Tibial nerve (tissue), 4 donors: ENCODE measurements at regions not wholly inside any gene's neighbourhood (a gene's known extent, or its start where the extent isn't known, plus 50 kb on each side); places are given as distances from the start of the nearest gene placed in this dataset.

Source experiments
- DNase-seq, 2 donors: peaks; one replicate each; pipeline ENCODE4 v3.0.0-alpha.2; 2019; ENCODE audit warnings: low spot score in 2 of 2
- H3K27ac ChIP-seq, 4 donors: fragments of 200-600 bp; sonication (generic) in 3 of 4; one replicate each; pipeline ENCODE4 v1.5.1; 2017 to 2019; ENCODE audit warnings: mild to moderate bottlenecking in 1 of 4
- H3K27me3 ChIP-seq, 2 donors: fragments of 200-600 bp; sonication (generic) in 1 of 2; one replicate each; pipeline versions ENCODE4 v1.5.1 to v1.6.0; 2017 to 2019
- H3K36me3 ChIP-seq, 3 donors: fragments of 200-600 bp; sonication (generic); one replicate each; pipeline ENCODE4 v1.5.1; 2018 to 2019
- H3K4me1 ChIP-seq, 4 donors: fragments of 200-600 bp; sonication (generic) in 3 of 4; one replicate each; pipeline ENCODE4 v1.5.1; 2017 to 2019
- H3K4me3 ChIP-seq, 4 donors: fragments of 200-600 bp; sonication (generic) in 3 of 4; one replicate each; pipeline ENCODE4 v1.5.1; 2017 to 2019; ENCODE audit warnings: mild to moderate bottlenecking in 1 of 4, moderate library complexity in 1 of 4
- H3K9me3 ChIP-seq, 4 donors: fragments of 200-600 bp; sonication (generic) in 3 of 4; one replicate each; pipeline ENCODE4 v1.5.1; 2017 to 2019
- EP300 ChIP-seq, 2 donors: sonication (generic); formaldehyde crosslinking; IDR thresholded peaks; one replicate each; pipeline ENCODE4 v1.6.1; 2017; ENCODE audit warnings: antibody characterized with exemption in 2 of 2, mild to moderate bottlenecking in 1 of 2
- POLR2A ChIP-seq, 2 donors: fragments of 450-650 bp; IDR thresholded peaks; one replicate each; pipeline ENCODE4 v1.6.1; 2017; ENCODE audit warnings: antibody characterized with exemption in 2 of 2, mild to moderate bottlenecking in 2 of 2, moderate library complexity in 2 of 2
- WGBS, 2 donors: methylation state at CpG; one replicate each; pipeline ENCODE4 v1.1.5; 2018; 5-methylcytosine and 5-hydroxymethylcytosine counted together
- TF ChIP-seq, protein P1 (sequence below), 5 experiments: fragments of 200-600 bp in 3 of 5; fragments of 450-650 bp in 2 of 5; sonication (generic) in 3 of 5; IDR thresholded peaks; one replicate each; pipeline ENCODE4 v1.5.1; 2016 to 2019; ENCODE audit warnings: antibody characterized with exemption in 5 of 5, mild to moderate bottlenecking in 3 of 5, moderate library complexity in 2 of 5

DNA sequence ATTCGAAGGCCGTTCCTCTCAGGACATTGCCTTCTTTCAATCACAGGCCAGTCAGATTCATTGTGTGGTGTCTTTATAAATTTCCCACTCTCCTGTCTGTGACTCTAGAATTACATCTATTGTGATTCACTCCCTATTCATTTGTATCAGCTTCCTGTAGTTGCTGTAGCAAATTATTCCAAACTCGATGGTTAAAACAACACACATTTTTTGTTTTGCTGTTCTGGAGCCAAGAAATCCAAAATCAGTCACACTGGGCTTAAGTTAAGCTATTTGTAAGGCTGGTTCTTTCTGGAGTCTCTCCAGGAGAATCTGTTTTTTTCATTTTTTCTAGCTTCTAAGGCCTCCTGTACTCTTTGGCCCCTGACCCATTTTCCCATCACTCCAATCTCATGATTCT is 1487.0 kb upstream of the SLC10A2 start:
- TF ChIP-seq EP300 (IDR thresholded peaks at IDR 0.05) (no peak), POLR2A (IDR thresholded peaks at IDR 0.05) (no peak)
- TF ChIP-seq, protein P1, sequence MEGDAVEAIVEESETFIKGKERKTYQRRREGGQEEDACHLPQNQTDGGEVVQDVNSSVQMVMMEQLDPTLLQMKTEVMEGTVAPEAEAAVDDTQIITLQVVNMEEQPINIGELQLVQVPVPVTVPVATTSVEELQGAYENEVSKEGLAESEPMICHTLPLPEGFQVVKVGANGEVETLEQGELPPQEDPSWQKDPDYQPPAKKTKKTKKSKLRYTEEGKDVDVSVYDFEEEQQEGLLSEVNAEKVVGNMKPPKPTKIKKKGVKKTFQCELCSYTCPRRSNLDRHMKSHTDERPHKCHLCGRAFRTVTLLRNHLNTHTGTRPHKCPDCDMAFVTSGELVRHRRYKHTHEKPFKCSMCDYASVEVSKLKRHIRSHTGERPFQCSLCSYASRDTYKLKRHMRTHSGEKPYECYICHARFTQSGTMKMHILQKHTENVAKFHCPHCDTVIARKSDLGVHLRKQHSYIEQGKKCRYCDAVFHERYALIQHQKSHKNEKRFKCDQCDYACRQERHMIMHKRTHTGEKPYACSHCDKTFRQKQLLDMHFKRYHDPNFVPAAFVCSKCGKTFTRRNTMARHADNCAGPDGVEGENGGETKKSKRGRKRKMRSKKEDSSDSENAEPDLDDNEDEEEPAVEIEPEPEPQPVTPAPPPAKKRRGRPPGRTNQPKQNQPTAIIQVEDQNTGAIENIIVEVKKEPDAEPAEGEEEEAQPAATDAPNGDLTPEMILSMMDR (IDR thresholded peaks at IDR 0.05), result no peak
- WGBS, 2 donors, result 50 to 55% methylated on average over 3 of the region's 3 CpGs
- Histone ChIP-seq H3K36me3 (no peaks in the 10 kb centered on the region), H3K27ac (no peak overlapping the region), H3K27me3 (no peaks in the 10 kb centered on the region), H3K9me3 (no peaks in the 10 kb centered on the region), H3K4me3 (no peak overlapping the region), H3K4me1 (no peaks in the 10 kb centered on the region)
- DNase-seq, result no peak

GRCh38 chr13:104534847-104535246 is 1468.6 kb upstream of the SLC10A2 start:
- Histone ChIP-seq H3K36me3 (no peaks in the 10 kb centered on the region), H3K9me3 (no peaks in the 10 kb centered on the region), H3K27ac (no peak overlapping the region), H3K4me1 (no peaks in the 10 kb centered on the region), H3K4me3 (no peak overlapping the region), H3K27me3 (no peaks in the 10 kb centered on the region)
- TF ChIP-seq, protein P1 (IDR thresholded peaks at IDR 0.05), result no peak
- no peak for TF ChIP-seq EP300 (IDR thresholded peaks at IDR 0.05)
- no peak for DNase-seq
- WGBS, 2 donors, result 91 to 93% methylated on average over 10 of the region's 10 CpGs

- no peaks in the 10 kb centered on the region for H3K4me1 ChIP-seq
- H3K9me3 ChIP-seq, result no peaks in the 10 kb centered on the region
- TF ChIP-seq, protein P1 (IDR thresholded peaks at IDR 0.05), result no peak
- no peak for TF ChIP-seq EP300 (IDR thresholded peaks at IDR 0.05)
- TF ChIP-seq POLR2A (IDR thresholded peaks at IDR 0.05), result no peak
- H3K36me3 ChIP-seq, result no peaks in the 10 kb centered on the region
- no peak for DNase-seq
- H3K4me3 ChIP-seq, result no peak overlapping the region
- no peak overlapping the region for H3K27ac ChIP-seq
- H3K27me3 ChIP-seq, result no peaks in the 10 kb centered on the region
Observed at GRCh38 chr13:104532132-104532531, 1465.9 kb upstream of the SLC10A2 start.

GRCh38 chr13:104530741-104531140 is 1464.5 kb upstream of the SLC10A2 start:
- no peak for TF ChIP-seq EP300 (IDR thresholded peaks at IDR 0.05)
- no peak for TF ChIP-seq POLR2A (IDR thresholded peaks at IDR 0.05)
- TF ChIP-seq, protein P1 (IDR thresholded peaks at IDR 0.05), result no peak
- no peak overlapping the region for H3K4me3 ChIP-seq
- H3K27me3 ChIP-seq, result no peaks in the 10 kb centered on the region
- no peaks in the 10 kb centered on the region for H3K36me3 ChIP-seq
- H3K4me1 ChIP-seq, result no peaks in the 10 kb centered on the region
- DNase-seq, result no peak
- no peak overlapping the region for H3K27ac ChIP-seq
- no peaks in the 10 kb centered on the region for H3K9me3 ChIP-seq

- Histone ChIP-seq H3K4me1 (no peaks in the 10 kb centered on the region), H3K4me3 (no peak overlapping the region), H3K27me3 (no peaks in the 10 kb centered on the region), H3K27ac (no peak overlapping the region), H3K36me3 (no peaks in the 10 kb centered on the region), H3K9me3 (peaks cover 0 to 18% (median 0%) of the 10 kb centered on the region in 4 donors)
- no peak for DNase-seq
- TF ChIP-seq, protein P1 (IDR thresholded peaks at IDR 0.05), result no peak
- TF ChIP-seq POLR2A (IDR thresholded peaks at IDR 0.05) (no peak), EP300 (IDR thresholded peaks at IDR 0.05) (no peak)
Observed at GRCh38 chr13:104526561-104526960, 1460.3 kb upstream of the SLC10A2 start.
